HG03095 (cell line): ENCODE measurements at regions not wholly inside any gene's neighbourhood (a gene's known extent, or its start where the extent isn't known, plus 50 kb on each side); places are given as distances from the start of the nearest gene placed in this dataset.

ENCODE experiments used
- ATAC-seq: cut with Tn5 transposase; IDR thresholded peaks from one replicate; pipeline ENCODE4 v1.9.1; 2021; ENCODE audit warnings: moderate library complexity; ENCODE audit not compliant: unreplicated experiment

- no peak for ATAC-seq
Observed at GRCh38 chr2:104584393-104584792, 269.5 kb upstream of the POU3F3 start.

- ATAC-seq = no peak
Observed at GRCh38 chr2:104595576-104595975, 258.3 kb upstream of the POU3F3 start.

GRCh38 chr2:104597942-104598341 is 256.0 kb upstream of the POU3F3 start:
- no peak for ATAC-seq

GRCh38 chr2:104598636-104599035 is 255.3 kb upstream of the POU3F3 start:
- no peak for ATAC-seq

- no peak for ATAC-seq
Observed at GRCh38 chr2:104599787-104600510, 254.0 kb upstream of the POU3F3 start.

GRCh38 chr2:104606056-104606455 is 247.9 kb upstream of the POU3F3 start:
- no peak for ATAC-seq

- no peak for ATAC-seq
Observed at GRCh38 chr2:104616856-104617255, 237.1 kb upstream of the POU3F3 start.

GRCh38 chr2:104620801-104621200 is 233.1 kb upstream of the POU3F3 start:
- no peak for ATAC-seq

GRCh38 chr2:104635608-104636007 is 218.3 kb upstream of the POU3F3 start:
- no peak for ATAC-seq

GRCh38 chr2:104638190-104638858 is 215.6 kb upstream of the POU3F3 start:
- no peak for ATAC-seq

GRCh38 chr2:104638859-104639202 is 215.1 kb upstream of the POU3F3 start:
- ATAC-seq = no peak

GRCh38 chr2:104641786-104642185 is 212.1 kb upstream of the POU3F3 start:
- no peak for ATAC-seq

GRCh38 chr2:104648376-104648775 is 205.5 kb upstream of the POU3F3 start:
- no peak for ATAC-seq

- ATAC-seq = no peak
Observed at GRCh38 chr2:104649866-104650265, 204.0 kb upstream of the POU3F3 start.

GRCh38 chr2:104650405-104650996 is 203.4 kb upstream of the POU3F3 start:
- ATAC-seq = no peak

GRCh38 chr2:104654811-104655210 is 199.1 kb upstream of the POU3F3 start:
- ATAC-seq = no peak

GRCh38 chr2:104656571-104657163 is 197.2 kb upstream of the POU3F3 start:
- no peak for ATAC-seq

- ATAC-seq = no peak
Observed at GRCh38 chr2:104658144-104658835, 195.6 kb upstream of the POU3F3 start.

- no peak for ATAC-seq
Observed at GRCh38 chr2:104658904-104659591, 194.9 kb upstream of the POU3F3 start.

- no peak for ATAC-seq
Observed at GRCh38 chr2:104660991-104661390, 192.9 kb upstream of the POU3F3 start.

GRCh38 chr2:104664672-104665071 is 189.2 kb upstream of the POU3F3 start:
- ATAC-seq = no peak
